ENCODE measurements at regions not wholly inside any gene's neighbourhood (a gene's known extent, or its start where the extent isn't known, plus 50 kb on each side); places are given as distances from the start of the nearest gene placed in this dataset.

- H3K4me1 ChIP-seq (ENCODE audit: control insufficient read depth in 5 of 5, insufficient read depth in 5 of 5, low read length in 5 of 5), result peaks cover 0 to 10% (median 3%) of the 10 kb centered on the region in 5 donors
- no peaks in the 10 kb centered on the region for H3K9me3 ChIP-seq (ENCODE audit: control insufficient read depth in 4 of 4, insufficient read depth in 3 of 4, low read length in 3 of 4)
- no peak for DNase-seq
- no peak for ATAC-seq (ENCODE audit: insufficient read depth, low FRiP score)
- peaks cover 0 to 5% (median 0%) of the 10 kb centered on the region in 3 donors for H3K27me3 ChIP-seq (ENCODE audit: control insufficient read depth in 3 of 3, insufficient read depth in 3 of 3, low read length in 2 of 3)
- no peak for TF ChIP-seq CTCF (IDR thresholded peaks at IDR 0.05; ENCODE audit: control extremely low read depth, extremely low read depth)
- no peak overlapping the region for H3K9ac ChIP-seq (ENCODE audit: insufficient read depth in 1 of 2, low read length in 2 of 2)
- WGBS, 2 donors, result 72 to 89% methylated on average over 9 of the region's 9 CpGs
- H3K36me3 ChIP-seq (ENCODE audit: control insufficient read depth in 4 of 4, insufficient read depth in 4 of 4, low read length in 4 of 4), result no peaks in the 10 kb centered on the region
- H3K4me3 ChIP-seq, result no peak overlapping the region
- H3K27ac ChIP-seq (ENCODE audit: low read depth in 1 of 2, low read length in 1 of 2), result no peak overlapping the region
Measured at GRCh38 chr3:72463083-72463482, 385.2 kb downstream of the SHQ1 start.

- WGBS, 2 donors, result 77 to 84% methylated on average over 6 of the region's 6 CpGs
- Histone ChIP-seq H3K4me1 (ENCODE audit: control insufficient read depth in 5 of 5, insufficient read depth in 5 of 5, low read length in 5 of 5) (peaks cover 0 to 10% (median 3%) of the 10 kb centered on the region in 5 donors), H3K9ac (ENCODE audit: insufficient read depth in 1 of 2, low read length in 2 of 2) (no peak overlapping the region), H3K27ac (ENCODE audit: low read depth in 1 of 2, low read length in 1 of 2) (no peak overlapping the region), H3K9me3 (ENCODE audit: control insufficient read depth in 4 of 4, insufficient read depth in 3 of 4, low read length in 3 of 4) (no peaks in the 10 kb centered on the region), H3K36me3 (ENCODE audit: control insufficient read depth in 4 of 4, insufficient read depth in 4 of 4, low read length in 4 of 4) (no peaks in the 10 kb centered on the region), H3K4me3 (no peak overlapping the region), H3K27me3 (ENCODE audit: control insufficient read depth in 3 of 3, insufficient read depth in 3 of 3, low read length in 2 of 3) (peaks cover 0 to 5% (median 0%) of the 10 kb centered on the region in 3 donors)
- peak; percentile 74 to 76 (median 75) for DNase-seq
- no peak for ATAC-seq (ENCODE audit: insufficient read depth, low FRiP score)
- TF ChIP-seq CTCF (IDR thresholded peaks at IDR 0.05; ENCODE audit: control extremely low read depth, extremely low read depth), result no peak
Measured at GRCh38 chr3:72462595-72463011, 385.6 kb downstream of the SHQ1 start.

- Histone ChIP-seq H3K36me3 (ENCODE audit: control insufficient read depth in 4 of 4, insufficient read depth in 4 of 4, low read length in 4 of 4) (no peaks in the 10 kb centered on the region), H3K9me3 (ENCODE audit: control insufficient read depth in 4 of 4, insufficient read depth in 3 of 4, low read length in 3 of 4) (no peaks in the 10 kb centered on the region), H3K4me3 (no peak overlapping the region), H3K9ac (ENCODE audit: insufficient read depth in 1 of 2, low read length in 2 of 2) (no peak overlapping the region), H3K4me1 (ENCODE audit: control insufficient read depth in 5 of 5, insufficient read depth in 5 of 5, low read length in 5 of 5) (peaks cover 0 to 10% (median 3%) of the 10 kb centered on the region in 5 donors), H3K27ac (ENCODE audit: low read depth in 1 of 2, low read length in 1 of 2) (no peak overlapping the region), H3K27me3 (ENCODE audit: control insufficient read depth in 3 of 3, insufficient read depth in 3 of 3, low read length in 2 of 3) (peaks cover 0 to 5% (median 0%) of the 10 kb centered on the region in 3 donors)
- 34 to 62% methylated on average over 4 of the region's 4 CpGs for WGBS, 2 donors
- peak in 2 of 3 donors; percentile 38 to 44 for DNase-seq
- no peak for TF ChIP-seq CTCF (IDR thresholded peaks at IDR 0.05; ENCODE audit: control extremely low read depth, extremely low read depth)
- no peak for ATAC-seq (ENCODE audit: insufficient read depth, low FRiP score)
Measured at GRCh38 chr3:72461787-72462186, 386.5 kb downstream of the SHQ1 start.
